AG04449 (cell line): ENCODE measurements at regions not wholly inside any gene's neighbourhood (a gene's known extent, or its start where the extent isn't known, plus 50 kb on each side); places are given as distances from the start of the nearest gene placed in this dataset.

Experiments
- CTCF ChIA-PET: fragments of 350-600 bp; formaldehyde crosslinking; extraction: SDS; loops from one replicate; lab custom pipeline; 2021; ENCODE audit warnings: antibody characterized with exemption; lab: Yijun Ruan, JAX
- POLR2A ChIA-PET: fragments of 400-600, 350-600 bp; formaldehyde crosslinking; extraction: SDS; loops from one replicate; lab custom pipeline; 2020; ENCODE audit warnings: antibody characterized with exemption, inconsistent platforms; lab: Yijun Ruan, JAX
- DNase-seq: peaks from one replicate; pipeline ENCODE4 v3.0.0-alpha.2; 2010; ENCODE audit warnings: low read depth, low spot score
- H3K4me3 ChIP-seq: 2 replicates; pipeline ENCODE4 v1.5.1; 2011; ENCODE audit warnings: low read depth, mild to moderate bottlenecking, control low read depth, low read length
- TF ChIP-seq, protein P1 (sequence below): IDR thresholded peaks from one replicate; pipeline ENCODE4 v1.5.1; 2011; ENCODE audit warnings: mild to moderate bottlenecking, moderate library complexity, low read length, control low read depth, inconsistent platforms; ENCODE audit not compliant: insufficient read depth; ENCODE audit errors: missing control alignments

- ChIA-PET CTCF (no interaction called here), POLR2A (no interaction called here)
- no peak overlapping the region for H3K4me3 ChIP-seq
- TF ChIP-seq, protein P1, sequence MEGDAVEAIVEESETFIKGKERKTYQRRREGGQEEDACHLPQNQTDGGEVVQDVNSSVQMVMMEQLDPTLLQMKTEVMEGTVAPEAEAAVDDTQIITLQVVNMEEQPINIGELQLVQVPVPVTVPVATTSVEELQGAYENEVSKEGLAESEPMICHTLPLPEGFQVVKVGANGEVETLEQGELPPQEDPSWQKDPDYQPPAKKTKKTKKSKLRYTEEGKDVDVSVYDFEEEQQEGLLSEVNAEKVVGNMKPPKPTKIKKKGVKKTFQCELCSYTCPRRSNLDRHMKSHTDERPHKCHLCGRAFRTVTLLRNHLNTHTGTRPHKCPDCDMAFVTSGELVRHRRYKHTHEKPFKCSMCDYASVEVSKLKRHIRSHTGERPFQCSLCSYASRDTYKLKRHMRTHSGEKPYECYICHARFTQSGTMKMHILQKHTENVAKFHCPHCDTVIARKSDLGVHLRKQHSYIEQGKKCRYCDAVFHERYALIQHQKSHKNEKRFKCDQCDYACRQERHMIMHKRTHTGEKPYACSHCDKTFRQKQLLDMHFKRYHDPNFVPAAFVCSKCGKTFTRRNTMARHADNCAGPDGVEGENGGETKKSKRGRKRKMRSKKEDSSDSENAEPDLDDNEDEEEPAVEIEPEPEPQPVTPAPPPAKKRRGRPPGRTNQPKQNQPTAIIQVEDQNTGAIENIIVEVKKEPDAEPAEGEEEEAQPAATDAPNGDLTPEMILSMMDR: no peak
- DNase-seq: no peak
Observed at GRCh38 chr1:172748201-172748600, 89.3 kb downstream of the FASLG start.

- DNase-seq: no peak
- TF ChIP-seq, protein P1: no peak
- ChIA-PET POLR2A (no interaction called here), CTCF (no interaction called here)
- no peak overlapping the region for H3K4me3 ChIP-seq
Observed at GRCh38 chr1:172751683-172752082, 92.8 kb downstream of the FASLG start.

DNA sequence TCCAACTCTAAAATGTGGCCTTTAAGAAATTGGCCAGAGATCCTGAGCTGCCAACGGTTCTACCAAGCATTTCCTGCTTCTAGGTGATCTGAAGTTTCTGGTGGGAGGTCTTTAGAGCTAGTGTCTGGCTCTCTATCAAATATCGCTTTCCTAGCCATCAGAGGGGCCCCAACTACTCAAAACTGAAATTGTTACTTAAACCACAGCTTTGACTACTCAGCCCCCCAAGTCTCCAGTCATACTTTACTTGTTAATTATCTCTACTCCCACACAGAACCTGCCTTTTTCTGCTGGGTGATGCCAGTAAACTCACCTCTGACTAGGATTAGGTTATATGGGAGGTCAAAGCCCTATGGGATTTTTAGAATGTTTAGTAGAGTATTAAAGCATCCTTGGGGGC, 95.1 kb downstream of the FASLG start:
- ChIA-PET POLR2A (no interaction called here), CTCF (interaction anchor here (2.1 to 2.2 kb wide), 2 partner anchors 9 to 12 kb away, joined by 7 to 10 read pairs; no protein-coding TSS in a partner anchor)
- no peak for DNase-seq
- H3K4me3 ChIP-seq: no peak overlapping the region
- TF ChIP-seq, protein P1: no peak

DNA sequence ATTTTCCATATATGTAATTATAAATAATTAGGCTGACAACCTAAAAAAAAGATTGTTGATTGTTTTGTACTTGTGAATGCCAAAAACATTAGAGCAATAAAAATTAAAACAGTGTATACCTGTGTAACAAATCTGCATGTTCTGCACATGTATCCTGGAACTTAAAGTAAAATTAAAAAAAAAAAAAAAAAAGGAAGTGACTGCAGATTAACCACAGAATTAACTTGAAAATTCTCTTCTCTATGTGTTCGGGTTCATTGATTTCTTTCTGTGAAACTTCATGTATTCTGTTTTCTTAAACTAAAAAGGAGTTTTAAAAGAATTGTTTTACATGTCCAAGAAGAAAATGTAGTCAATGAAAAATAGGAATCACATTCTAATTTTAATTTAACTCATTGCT, 95.7 kb downstream of the FASLG start:
- CTCF ChIA-PET: interaction anchor here (1.3 to 2.2 kb wide), 3 partner anchors 9 to 12 kb away, joined by 4 to 9 read pairs (median 7); no protein-coding TSS in a partner anchor
- no peak overlapping the region for H3K4me3 ChIP-seq
- TF ChIP-seq, protein P1: no peak
- DNase-seq: no peak
- POLR2A ChIA-PET: no interaction called here

DNA sequence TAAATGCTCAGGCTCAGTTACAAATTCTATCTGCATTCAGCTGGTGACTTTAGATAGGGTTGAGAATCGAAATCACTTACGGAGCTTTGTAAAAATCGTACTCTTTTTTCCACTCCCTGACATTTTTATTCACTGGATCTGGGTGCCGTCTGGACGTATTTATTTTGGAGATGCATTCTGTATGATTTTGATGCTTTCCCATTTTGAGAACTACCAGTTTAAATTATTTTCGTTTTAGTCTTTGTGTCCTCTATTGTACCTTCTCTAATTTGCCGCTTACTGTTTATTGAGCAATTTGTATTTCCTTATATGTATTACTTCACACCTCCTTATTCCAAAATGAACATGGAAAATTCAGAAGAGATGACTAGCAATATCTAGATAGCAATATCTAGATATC, 96.2 kb downstream of the FASLG start:
- no peak for DNase-seq
- CTCF ChIA-PET: interaction anchor here (1.3 to 1.4 kb wide), 2 partner anchors 9 to 13 kb away, joined by 4 to 9 read pairs; no protein-coding TSS in a partner anchor
- no peak overlapping the region for H3K4me3 ChIP-seq
- POLR2A ChIA-PET: no interaction called here
- TF ChIP-seq, protein P1: no peak

DNA sequence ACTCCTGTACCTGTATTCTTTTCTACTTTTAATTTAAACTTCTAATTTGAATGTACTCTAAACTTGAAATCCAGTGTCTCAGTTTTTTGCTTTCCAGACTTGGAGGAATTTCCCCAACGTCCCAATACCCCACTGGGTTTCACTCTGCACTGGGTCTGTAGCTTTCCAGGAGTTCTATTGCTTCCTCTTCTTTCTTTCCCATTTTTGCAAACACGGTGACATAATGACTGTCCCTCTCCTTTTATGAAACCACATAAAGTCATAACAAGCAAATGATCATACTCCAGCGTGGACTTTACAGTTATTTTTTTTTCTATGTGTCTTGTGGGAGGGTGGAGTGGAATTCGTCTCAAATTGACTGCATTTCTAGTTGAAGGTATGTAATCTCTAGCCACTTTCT, 97.1 kb downstream of the FASLG start:
- CTCF ChIA-PET: interaction anchor here (1.3 to 1.4 kb wide), 2 partner anchors 10 to 14 kb away, joined by 4 to 9 read pairs; no protein-coding TSS in a partner anchor
- no peak overlapping the region for H3K4me3 ChIP-seq
- POLR2A ChIA-PET: no interaction called here
- TF ChIP-seq, protein P1: no peak
- DNase-seq: no peak
